A549 (cell line): ENCODE measurements at regions not wholly inside any gene's neighbourhood (a gene's known extent, or its start where the extent isn't known, plus 50 kb on each side); places are given as distances from the start of the nearest gene placed in this dataset.

Experiments
- ATAC-seq, 2 experiments: fragments of 200-7000 bp in 1 of 2; fragments of >200 bp in 1 of 2; cut with Nextera tagmentation in 1 of 2; cut with Tn5 transposase in 1 of 2; 3 replicates each; pipeline versions ENCODE4 v1.8.0 to v1.9.1; 2018 to 2020; ENCODE audit warnings: mild to moderate bottlenecking in 1 of 2, moderate library complexity in 1 of 2
- CTCF ChIA-PET: fragments of 300-600 bp; sonication (Branson Sonifier 250); formaldehyde crosslinking; extraction: SDS; loops from one replicate; lab custom pipeline; 2021; ENCODE audit warnings: antibody characterized with exemption, inconsistent platforms; lab: Yijun Ruan, JAX
- POLR2A ChIA-PET: fragments of 350-600 bp; formaldehyde crosslinking; extraction: SDS; loops from one replicate; lab custom pipeline; 2021; ENCODE audit warnings: antibody characterized with exemption, inconsistent platforms; lab: Yijun Ruan, JAX
- DNase-seq, 2 experiments: peaks; one replicate each; pipeline versions ENCODE4 v3.0.0 to v3.0.0-alpha.2; 2011 to 2016; ENCODE audit warnings: low read depth in 1 of 2, low spot score in 1 of 2
- FAIRE-seq: peaks from 2 replicates; lab custom pipeline; 2011; peaks lifted over from hg19 to GRCh38; lab: Jason Lieb, UNC
- H3K27ac ChIP-seq, 2 experiments: fragments of >200 bp; sonication (Bioruptor Twin); formaldehyde crosslinking; 3 replicates each; pipeline ENCODE4 v1.5.1; 2016 to 2017
- H3K4me1 ChIP-seq: fragments of >200 bp; sonication (Bioruptor Twin); formaldehyde crosslinking; 3 replicates; pipeline ENCODE4 v1.6.1; 2016
- H3K4me2 ChIP-seq: fragments of >200 bp; sonication (Bioruptor Twin); formaldehyde crosslinking; 3 replicates; pipeline ENCODE4 v1.6.1; 2016
- H3K4me3 ChIP-seq: fragments of >200 bp; sonication (Bioruptor Twin); formaldehyde crosslinking; 3 replicates; pipeline ENCODE4 v1.5.1; 2016
- H3K9me3 ChIP-seq: fragments of >200 bp; sonication (Bioruptor Twin); formaldehyde crosslinking; 3 replicates; pipeline ENCODE4 v1.6.1; 2016
- BHLHE40 ChIP-seq: IDR thresholded peaks from 2 replicates; pipeline ENCODE4 v1.6.1; 2012; ENCODE audit warnings: low read depth, low read length, inconsistent platforms
- CHD2 ChIP-seq: fragments of 150-350 bp; IDR thresholded peaks from 2 replicates; pipeline ENCODE4 v1.6.1; 2014; ENCODE audit warnings: low read length; ENCODE audit not compliant: partially characterized antibody
- EP300 ChIP-seq, 2 experiments: fragments of >200 bp; sonication (Bioruptor Twin); formaldehyde crosslinking; IDR thresholded peaks; 2 replicates in 1 of 2; 3 replicates in 1 of 2; pipeline ENCODE4 v1.6.1; 2016 to 2017
- ESRRA ChIP-seq: fragments of 150-350 bp; IDR thresholded peaks from 2 replicates; pipeline ENCODE4 v1.6.1; 2014; ENCODE audit warnings: mild to moderate bottlenecking, low read length, borderline replicate concordance
- FOSB ChIP-seq: fragments of 250-450 bp; sonication (Bioruptor Pico); IDR thresholded peaks from 2 replicates; pipeline ENCODE4 v1.5.0; 2020; ENCODE audit warnings: mild to moderate bottlenecking, moderate library complexity
- FOXS1 ChIP-seq: fragments of 250-450 bp; sonication (Bioruptor Pico); IDR thresholded peaks from 2 replicates; pipeline ENCODE4 v1.5.0; 2020; ENCODE audit warnings: mild to moderate bottlenecking, moderate library complexity
- GATA3 ChIP-seq: IDR thresholded peaks from 2 replicates; pipeline ENCODE4 v1.6.1; 2012; ENCODE audit warnings: borderline replicate concordance
- HEYL ChIP-seq: fragments of 250-450 bp; sonication (Bioruptor Pico); IDR thresholded peaks from 2 replicates; pipeline ENCODE4 v1.8.0; 2021; ENCODE audit warnings: mild to moderate bottlenecking, moderate library complexity
- HOXB5 ChIP-seq: fragments of 250-450 bp; sonication (Bioruptor Pico); IDR thresholded peaks from 2 replicates; pipeline ENCODE4 v1.5.0; 2020; ENCODE audit warnings: mild to moderate bottlenecking, moderate library complexity
- KDM1A ChIP-seq: fragments of 200-600 bp; sonication (generic); IDR thresholded peaks from 2 replicates; pipeline ENCODE4 v1.6.1; 2016; ENCODE audit warnings: low read depth, mild to moderate bottlenecking
- MAZ ChIP-seq: fragments of 150-350 bp; IDR thresholded peaks from 2 replicates; pipeline ENCODE4 v1.6.1; 2014; ENCODE audit warnings: antibody characterized with exemption, low read depth, low read length, borderline replicate concordance
- NPAS2 ChIP-seq: fragments of 250-450 bp; sonication (Bioruptor Pico); IDR thresholded peaks from 2 replicates; pipeline ENCODE4 v1.8.0; 2022; ENCODE audit warnings: mild to moderate bottlenecking, moderate library complexity, borderline replicate concordance
- PHF8 ChIP-seq: fragments of 200-600 bp; sonication (generic); IDR thresholded peaks from 2 replicates; pipeline ENCODE4 v1.6.1; 2016; ENCODE audit warnings: low read depth, mild to moderate bottlenecking, antibody characterized with exemption, moderate library complexity, borderline replicate concordance
- SMC3 ChIP-seq: fragments of >200 bp; sonication (Bioruptor Twin); formaldehyde crosslinking; IDR thresholded peaks from 3 replicates; pipeline ENCODE4 v1.6.1; 2018; ENCODE audit warnings: inconsistent platforms
- TP53 ChIP-seq: fragments of 250-450 bp; sonication (Bioruptor Pico); IDR thresholded peaks from 2 replicates; pipeline ENCODE4 v1.5.0; 2021; ENCODE audit warnings: mild to moderate bottlenecking, moderate library complexity
- WGBS: methylation state at CpG from one replicate; pipeline ENCODE4 v1.1.6; 2017; ENCODE audit errors: missing lambda C conversion rate; 5-methylcytosine and 5-hydroxymethylcytosine counted together
- TF ChIP-seq, protein P1 (sequence below): fragments of >200 bp; sonication (Bioruptor Twin); formaldehyde crosslinking; IDR thresholded peaks from 3 replicates; pipeline ENCODE4 v1.5.1; 2016
- TF ChIP-seq, protein P2 (sequence below): fragments of 450-650 bp; IDR thresholded peaks from 2 replicates; pipeline ENCODE4 v1.6.1; 2014; ENCODE audit warnings: antibody characterized with exemption
- TF ChIP-seq, protein P3 (sequence below): fragments of 250-450 bp; sonication (Bioruptor Pico); IDR thresholded peaks from 2 replicates; pipeline ENCODE4 v1.5.0; 2021; ENCODE audit warnings: mild to moderate bottlenecking, moderate library complexity, borderline replicate concordance

DNA sequence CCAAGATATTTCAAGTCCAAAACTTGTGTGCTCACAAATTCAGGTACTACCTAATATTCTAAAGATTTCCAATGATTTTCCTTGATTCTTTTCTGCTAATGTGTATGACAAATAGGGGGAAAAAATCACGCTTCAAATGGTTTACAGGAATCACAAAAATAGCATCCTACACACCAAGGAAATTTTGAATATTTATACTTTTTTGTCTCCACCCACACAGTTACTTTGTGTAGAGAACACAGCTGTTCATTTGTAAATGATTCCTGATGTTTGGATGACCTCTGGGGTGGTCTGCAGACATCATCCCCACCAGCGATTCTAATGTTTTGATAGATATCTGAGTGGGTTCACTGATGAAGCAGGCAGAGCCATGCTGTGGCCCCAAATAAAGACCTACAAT lies 260.6 kb upstream of the NCKAP5 start:
- 76% methylated on average over 2 of the region's 2 CpGs for WGBS
- CTCF ChIA-PET = interaction anchor here (1.6 to 1.7 kb wide), 2 partner anchors 9 to 15 kb away, joined by 5 to 6 read pairs; no protein-coding TSS in a partner anchor
- H3K4me3 ChIP-seq = no peak overlapping the region
- TF ChIP-seq, protein P1, sequence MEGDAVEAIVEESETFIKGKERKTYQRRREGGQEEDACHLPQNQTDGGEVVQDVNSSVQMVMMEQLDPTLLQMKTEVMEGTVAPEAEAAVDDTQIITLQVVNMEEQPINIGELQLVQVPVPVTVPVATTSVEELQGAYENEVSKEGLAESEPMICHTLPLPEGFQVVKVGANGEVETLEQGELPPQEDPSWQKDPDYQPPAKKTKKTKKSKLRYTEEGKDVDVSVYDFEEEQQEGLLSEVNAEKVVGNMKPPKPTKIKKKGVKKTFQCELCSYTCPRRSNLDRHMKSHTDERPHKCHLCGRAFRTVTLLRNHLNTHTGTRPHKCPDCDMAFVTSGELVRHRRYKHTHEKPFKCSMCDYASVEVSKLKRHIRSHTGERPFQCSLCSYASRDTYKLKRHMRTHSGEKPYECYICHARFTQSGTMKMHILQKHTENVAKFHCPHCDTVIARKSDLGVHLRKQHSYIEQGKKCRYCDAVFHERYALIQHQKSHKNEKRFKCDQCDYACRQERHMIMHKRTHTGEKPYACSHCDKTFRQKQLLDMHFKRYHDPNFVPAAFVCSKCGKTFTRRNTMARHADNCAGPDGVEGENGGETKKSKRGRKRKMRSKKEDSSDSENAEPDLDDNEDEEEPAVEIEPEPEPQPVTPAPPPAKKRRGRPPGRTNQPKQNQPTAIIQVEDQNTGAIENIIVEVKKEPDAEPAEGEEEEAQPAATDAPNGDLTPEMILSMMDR = no peak
- no peak for TF ChIP-seq FOSB (CRISPR knock-in tag)
- TF ChIP-seq, all 56 proteins: peak for 0
- Histone ChIP-seq H3K4me2 (no peak overlapping the region), H3K9me3 (0 out of 3 replicates have a peak, but pooled peaks cover 2% of the 10 kb centered on the region), H3K27ac (no peak overlapping the region), H3K4me1 (peaks cover 3% of the 10 kb centered on the region; the same call in 1 of the 3 replicates)
- DNase-seq (no peak), FAIRE-seq (no peak), ATAC-seq (no peak)
- POLR2A ChIA-PET = no interaction called here

DNA sequence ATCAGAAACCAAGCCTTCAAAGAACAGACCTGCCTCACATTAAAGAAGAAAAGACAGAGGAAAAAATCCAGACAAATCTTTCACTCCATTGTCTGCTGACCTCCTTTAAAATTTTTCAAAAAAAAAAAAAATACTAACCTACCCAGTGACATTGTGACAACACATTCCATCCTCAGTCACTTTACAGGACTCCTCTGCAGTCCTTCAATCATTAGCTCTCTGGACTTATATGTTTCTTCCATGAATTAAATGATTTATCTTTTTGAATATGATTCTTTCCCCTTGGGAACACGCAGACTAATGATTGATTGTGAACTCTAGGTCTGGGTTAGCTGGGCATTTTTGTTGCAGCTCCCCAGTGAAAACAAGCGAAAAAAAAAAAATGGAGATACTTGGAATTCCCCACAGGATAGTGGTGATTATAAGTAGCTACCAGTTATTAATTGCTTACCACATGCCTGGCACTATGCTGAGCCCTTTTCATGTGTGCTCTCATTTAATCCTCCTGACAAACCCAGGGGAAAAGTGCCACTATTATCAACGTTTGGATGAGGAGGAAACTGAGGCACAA lies 261.3 kb upstream of the NCKAP5 start:
- no peak overlapping the region for H3K4me2 ChIP-seq
- FAIRE-seq = no peak
- ChIA-PET CTCF (interaction anchor here (1.6 to 1.7 kb wide), 2 partner anchors 8 to 15 kb away, joined by 5 to 6 read pairs; no protein-coding TSS in a partner anchor), POLR2A (no interaction called here)
- 30% methylated on average over 3 of the region's 3 CpGs for WGBS
- ATAC-seq = no peak
- peaks cover 3% of the 10 kb centered on the region; the same call in 1 of the 3 replicates for H3K4me1 ChIP-seq
- TF ChIP-seq TP53 (CRISPR knock-in tag) (no peak), EP300 (IDR thresholded peaks at IDR 0.05) (no peak), FOXS1 (CRISPR knock-in tag) (no peak), CHD2 (no peak), ESRRA (no peak), SMC3 (no peak), HOXB5 (CRISPR knock-in tag) (no peak), GATA3 (no peak), PHF8 (no peak), BHLHE40 (no peak), MAZ (no peak), NPAS2 (no peak), HEYL (CRISPR knock-in tag) (no peak), KDM1A (no peak)
- TF ChIP-seq, protein P2, sequence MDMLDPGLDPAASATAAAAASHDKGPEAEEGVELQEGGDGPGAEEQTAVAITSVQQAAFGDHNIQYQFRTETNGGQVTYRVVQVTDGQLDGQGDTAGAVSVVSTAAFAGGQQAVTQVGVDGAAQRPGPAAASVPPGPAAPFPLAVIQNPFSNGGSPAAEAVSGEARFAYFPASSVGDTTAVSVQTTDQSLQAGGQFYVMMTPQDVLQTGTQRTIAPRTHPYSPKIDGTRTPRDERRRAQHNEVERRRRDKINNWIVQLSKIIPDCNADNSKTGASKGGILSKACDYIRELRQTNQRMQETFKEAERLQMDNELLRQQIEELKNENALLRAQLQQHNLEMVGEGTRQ = no peak
- TF ChIP-seq, protein P3, sequence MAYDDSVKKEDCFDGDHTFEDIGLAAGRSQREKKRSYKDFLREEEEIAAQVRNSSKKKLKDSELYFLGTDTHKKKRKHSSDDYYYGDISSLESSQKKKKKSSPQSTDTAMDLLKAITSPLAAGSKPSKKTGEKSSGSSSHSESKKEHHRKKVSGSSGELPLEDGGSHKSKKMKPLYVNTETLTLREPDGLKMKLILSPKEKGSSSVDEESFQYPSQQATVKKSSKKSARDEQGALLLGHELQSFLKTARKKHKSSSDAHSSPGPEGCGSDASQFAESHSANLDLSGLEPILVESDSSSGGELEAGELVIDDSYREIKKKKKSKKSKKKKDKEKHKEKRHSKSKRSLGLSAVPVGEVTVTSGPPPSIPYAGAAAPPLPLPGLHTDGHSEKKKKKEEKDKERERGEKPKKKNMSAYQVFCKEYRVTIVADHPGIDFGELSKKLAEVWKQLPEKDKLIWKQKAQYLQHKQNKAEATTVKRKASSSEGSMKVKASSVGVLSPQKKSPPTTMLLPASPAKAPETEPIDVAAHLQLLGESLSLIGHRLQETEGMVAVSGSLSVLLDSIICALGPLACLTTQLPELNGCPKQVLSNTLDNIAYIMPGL (CRISPR knock-in tag) = no peak
- TF ChIP-seq, protein P1 = no peak
- 0 out of 3 replicates have a peak, but pooled peaks cover 2% of the 10 kb centered on the region for H3K9me3 ChIP-seq
- H3K4me3 ChIP-seq = no peak overlapping the region
- DNase-seq = no peak
- H3K27ac ChIP-seq = 0 out of 6 replicates have a peak overlapping the region, but pooled peaks of 1 of the 2 experiments have one; percentile 11
